ENCODE measurements at regions not wholly inside any gene's neighbourhood (a gene's known extent, or its start where the extent isn't known, plus 50 kb on each side); places are given as distances from the start of the nearest gene placed in this dataset.

- TF ChIP-seq, protein P1, sequence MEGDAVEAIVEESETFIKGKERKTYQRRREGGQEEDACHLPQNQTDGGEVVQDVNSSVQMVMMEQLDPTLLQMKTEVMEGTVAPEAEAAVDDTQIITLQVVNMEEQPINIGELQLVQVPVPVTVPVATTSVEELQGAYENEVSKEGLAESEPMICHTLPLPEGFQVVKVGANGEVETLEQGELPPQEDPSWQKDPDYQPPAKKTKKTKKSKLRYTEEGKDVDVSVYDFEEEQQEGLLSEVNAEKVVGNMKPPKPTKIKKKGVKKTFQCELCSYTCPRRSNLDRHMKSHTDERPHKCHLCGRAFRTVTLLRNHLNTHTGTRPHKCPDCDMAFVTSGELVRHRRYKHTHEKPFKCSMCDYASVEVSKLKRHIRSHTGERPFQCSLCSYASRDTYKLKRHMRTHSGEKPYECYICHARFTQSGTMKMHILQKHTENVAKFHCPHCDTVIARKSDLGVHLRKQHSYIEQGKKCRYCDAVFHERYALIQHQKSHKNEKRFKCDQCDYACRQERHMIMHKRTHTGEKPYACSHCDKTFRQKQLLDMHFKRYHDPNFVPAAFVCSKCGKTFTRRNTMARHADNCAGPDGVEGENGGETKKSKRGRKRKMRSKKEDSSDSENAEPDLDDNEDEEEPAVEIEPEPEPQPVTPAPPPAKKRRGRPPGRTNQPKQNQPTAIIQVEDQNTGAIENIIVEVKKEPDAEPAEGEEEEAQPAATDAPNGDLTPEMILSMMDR (conservative IDR thresholded peaks at IDR 0.05; ENCODE audit: low read depth, low read length) = no peak
- TF ChIP-seq POLR2A (IDR thresholded peaks at IDR 0.05; ENCODE audit: low read depth, low read length) (no peak), ELK1 (IDR thresholded peaks at IDR 0.05; ENCODE audit: borderline replicate concordance, low read depth, low read length) (no peak), CEBPB (IDR thresholded peaks at IDR 0.05; ENCODE audit: low read depth, low read length) (no peak), SMC3 (IDR thresholded peaks at IDR 0.05; ENCODE audit: low read depth, low read length) (no peak), MAFK (IDR thresholded peaks at IDR 0.05; ENCODE audit: low read depth, low read length) (no peak), FOS (IDR thresholded peaks at IDR 0.05; ENCODE audit: low read depth, low read length) (no peak), RAD21 (IDR thresholded peaks at IDR 0.05; ENCODE audit: low read length) (no peak), BHLHE40 (IDR thresholded peaks at IDR 0.05; ENCODE audit: low read depth, low read length) (no peak), RCOR1 (IDR thresholded peaks at IDR 0.05; ENCODE audit: insufficient replicate concordance, low read length) (no peak), NFE2L2 (IDR thresholded peaks at IDR 0.05; ENCODE audit: low read depth, low read length) (no peak)
- TF ChIP-seq, protein P2, sequence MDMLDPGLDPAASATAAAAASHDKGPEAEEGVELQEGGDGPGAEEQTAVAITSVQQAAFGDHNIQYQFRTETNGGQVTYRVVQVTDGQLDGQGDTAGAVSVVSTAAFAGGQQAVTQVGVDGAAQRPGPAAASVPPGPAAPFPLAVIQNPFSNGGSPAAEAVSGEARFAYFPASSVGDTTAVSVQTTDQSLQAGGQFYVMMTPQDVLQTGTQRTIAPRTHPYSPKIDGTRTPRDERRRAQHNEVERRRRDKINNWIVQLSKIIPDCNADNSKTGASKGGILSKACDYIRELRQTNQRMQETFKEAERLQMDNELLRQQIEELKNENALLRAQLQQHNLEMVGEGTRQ (IDR thresholded peaks at IDR 0.05; ENCODE audit: low read depth, low read length) = no peak
Measured at GRCh38 chr10:11670381-11670780, 58.9 kb upstream of the USP6NL start.
